ENCODE measurements at regions not wholly inside any gene's neighbourhood (a gene's known extent, or its start where the extent isn't known, plus 50 kb on each side); places are given as distances from the start of the nearest gene placed in this dataset. TPM values are rescaled to one million over a fixed set of nuclear protein-coding genes. Genes with fewer than 3 reads are reported as not detected.

- no peak for DNase-seq (ENCODE audit: low spot score)
Observed at GRCh38 chr9:84174486-84174885, 166.1 kb downstream of the SLC28A3 start.

- DNase-seq (ENCODE audit: low spot score): no peak
Observed at GRCh38 chr9:84177407-84177806, 163.2 kb downstream of the SLC28A3 start.

- DNase-seq (ENCODE audit: low spot score): no peak
Observed at GRCh38 chr9:84179531-84179930, 161.0 kb downstream of the SLC28A3 start.

- DNase-seq (ENCODE audit: low spot score): no peak
Observed at GRCh38 chr9:84187090-84187489, 153.5 kb downstream of the SLC28A3 start.

GRCh38 chr9:84189904-84190303, 150.7 kb downstream of the SLC28A3 start:
- peak; percentile 33 for DNase-seq (ENCODE audit: low spot score)

GRCh38 chr9:84190411-84190810, 150.1 kb downstream of the SLC28A3 start:
- no peak for DNase-seq (ENCODE audit: low spot score)

GRCh38 chr9:84206801-84207370, 133.7 kb downstream of the SLC28A3 start:
- DNase-seq (ENCODE audit: low spot score): no peak

GRCh38 chr9:84207491-84207951, 133.0 kb downstream of the SLC28A3 start:
- DNase-seq (ENCODE audit: low spot score): no peak

GRCh38 chr9:84212246-84212645, 128.3 kb downstream of the SLC28A3 start:
- no peak for DNase-seq (ENCODE audit: low spot score)

GRCh38 chr9:84212982-84213381, 127.6 kb downstream of the SLC28A3 start:
- no peak for DNase-seq (ENCODE audit: low spot score)

GRCh38 chr9:84216151-84216550, 124.4 kb downstream of the SLC28A3 start:
- DNase-seq (ENCODE audit: low spot score): no peak

- no peak for DNase-seq (ENCODE audit: low spot score)
Observed at GRCh38 chr9:84218322-84218721, 122.2 kb downstream of the SLC28A3 start.

- DNase-seq (ENCODE audit: low spot score): no peak
Observed at GRCh38 chr9:84224246-84224645, 116.3 kb downstream of the SLC28A3 start.

Small RNAs in the stretch of these regions (small RNA-seq; reads per million reads assigned to genes)
- gene AL390838.2: not detected

Data from HT-29 (cell line).